ENCODE measurements at regions not wholly inside any gene's neighbourhood (a gene's known extent, or its start where the extent isn't known, plus 50 kb on each side); places are given as distances from the start of the nearest gene placed in this dataset.

- TF ChIP-seq, protein P1, sequence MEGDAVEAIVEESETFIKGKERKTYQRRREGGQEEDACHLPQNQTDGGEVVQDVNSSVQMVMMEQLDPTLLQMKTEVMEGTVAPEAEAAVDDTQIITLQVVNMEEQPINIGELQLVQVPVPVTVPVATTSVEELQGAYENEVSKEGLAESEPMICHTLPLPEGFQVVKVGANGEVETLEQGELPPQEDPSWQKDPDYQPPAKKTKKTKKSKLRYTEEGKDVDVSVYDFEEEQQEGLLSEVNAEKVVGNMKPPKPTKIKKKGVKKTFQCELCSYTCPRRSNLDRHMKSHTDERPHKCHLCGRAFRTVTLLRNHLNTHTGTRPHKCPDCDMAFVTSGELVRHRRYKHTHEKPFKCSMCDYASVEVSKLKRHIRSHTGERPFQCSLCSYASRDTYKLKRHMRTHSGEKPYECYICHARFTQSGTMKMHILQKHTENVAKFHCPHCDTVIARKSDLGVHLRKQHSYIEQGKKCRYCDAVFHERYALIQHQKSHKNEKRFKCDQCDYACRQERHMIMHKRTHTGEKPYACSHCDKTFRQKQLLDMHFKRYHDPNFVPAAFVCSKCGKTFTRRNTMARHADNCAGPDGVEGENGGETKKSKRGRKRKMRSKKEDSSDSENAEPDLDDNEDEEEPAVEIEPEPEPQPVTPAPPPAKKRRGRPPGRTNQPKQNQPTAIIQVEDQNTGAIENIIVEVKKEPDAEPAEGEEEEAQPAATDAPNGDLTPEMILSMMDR (IDR thresholded peaks at IDR 0.05; ENCODE audit: low read depth, low read length), result no peak
- H3K27me3 ChIP-seq (ENCODE audit: control insufficient read depth, insufficient read depth, low read length), result peaks cover 14% of the 10 kb centered on the region
- no peaks in the 10 kb centered on the region; the same call in 1 of the 2 replicates for H3K9me3 ChIP-seq (ENCODE audit: control insufficient read depth, insufficient read depth, low read length)
- no peak for DNase-seq (ENCODE audit: low read depth, low spot score)
- ChIA-PET CTCF (interaction anchor here (1.6 kb wide), 1 partner anchor 15 kb away, joined by 5 read pairs; no protein-coding TSS in a partner anchor), POLR2A (interaction anchor here (1.0 kb wide), 1 partner anchor 299 kb away, joined by 3 read pairs; no protein-coding TSS in a partner anchor)
- H3K27ac ChIP-seq (ENCODE audit: low read depth, low read length), result no peak overlapping the region
- no peak overlapping the region for H3K4me3 ChIP-seq (ENCODE audit: low read depth, low read length)
Measured at GRCh38 chr3:194986208-194987043, 284.5 kb downstream of the XXYLT1 start.

DNA sequence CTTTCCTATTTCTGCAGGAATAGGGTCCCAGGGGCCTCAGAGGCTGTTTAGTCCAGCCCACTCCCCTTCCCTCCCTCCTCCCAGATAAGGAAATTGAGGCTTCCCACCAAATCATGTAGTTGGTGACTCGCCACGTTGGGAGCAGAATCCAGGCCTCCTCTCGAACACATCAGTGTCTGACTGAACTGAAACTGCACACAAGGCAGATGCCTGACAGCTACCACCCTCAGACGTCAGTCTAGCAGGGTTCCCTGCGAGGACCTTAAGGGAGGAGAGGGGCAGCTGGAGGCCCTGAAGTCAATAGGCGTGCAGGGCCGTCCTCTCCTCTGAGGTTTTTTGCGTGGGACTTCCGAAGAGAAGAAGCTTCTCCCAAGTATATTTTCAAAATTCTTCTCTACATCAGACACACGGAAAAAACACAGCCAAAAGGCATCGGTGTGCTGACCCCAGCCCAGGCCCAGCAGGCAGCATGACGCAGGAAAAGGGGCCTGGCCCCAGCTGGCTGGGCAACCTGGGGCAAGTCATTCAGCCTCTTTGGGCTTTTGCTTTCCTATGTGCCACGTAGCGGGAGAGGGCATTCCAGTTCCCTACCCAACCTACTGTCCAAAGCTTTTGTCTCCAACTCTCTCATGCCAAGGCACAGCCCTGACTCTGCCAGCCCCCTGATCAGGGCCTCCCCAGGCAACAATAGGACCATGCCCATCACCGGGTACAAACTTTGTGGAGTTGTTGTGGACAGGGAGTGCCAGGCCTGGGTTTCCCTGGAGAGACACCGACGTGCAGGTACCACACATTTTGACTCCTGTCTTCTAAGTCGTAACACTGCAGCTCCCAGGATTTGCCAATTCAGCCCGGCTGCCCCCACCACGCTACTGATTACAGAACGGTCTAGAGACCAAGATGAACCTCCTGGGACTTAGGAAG is 283.1 kb downstream of the XXYLT1 start:
- TF ChIP-seq, protein P1 (IDR thresholded peaks at IDR 0.05; ENCODE audit: low read depth, low read length), result no peak
- Histone ChIP-seq H3K27me3 (ENCODE audit: control insufficient read depth, insufficient read depth, low read length) (peaks cover 14% of the 10 kb centered on the region), H3K27ac (ENCODE audit: low read depth, low read length) (no peak overlapping the region), H3K4me3 (ENCODE audit: low read depth, low read length) (no peak overlapping the region), H3K9me3 (ENCODE audit: control insufficient read depth, insufficient read depth, low read length) (no peaks in the 10 kb centered on the region; the same call in 1 of the 2 replicates)
- no peak for DNase-seq (ENCODE audit: low read depth, low spot score)
- ChIA-PET CTCF (no interaction called here), POLR2A (no interaction called here)

- H3K4me3 ChIP-seq (ENCODE audit: low read depth, low read length), result no peak overlapping the region
- no peak overlapping the region for H3K27ac ChIP-seq (ENCODE audit: low read depth, low read length)
- no peak for DNase-seq (ENCODE audit: low read depth, low spot score)
- TF ChIP-seq, protein P1 (IDR thresholded peaks at IDR 0.05; ENCODE audit: low read depth, low read length), result no peak
- ChIA-PET POLR2A (no interaction called here), CTCF (no interaction called here)
- H3K27me3 ChIP-seq (ENCODE audit: control insufficient read depth, insufficient read depth, low read length), result peaks cover 14% of the 10 kb centered on the region
- no peaks in the 10 kb centered on the region; the same call in 1 of the 2 replicates for H3K9me3 ChIP-seq (ENCODE audit: control insufficient read depth, insufficient read depth, low read length)
Measured at GRCh38 chr3:194988495-194989165, 282.3 kb downstream of the XXYLT1 start.

- CTCF ChIA-PET, result no interaction called here
- TF ChIP-seq, protein P1 (IDR thresholded peaks at IDR 0.05; ENCODE audit: low read depth, low read length), result no peak
- POLR2A ChIA-PET, result no interaction called here
Measured at GRCh38 chr3:194989241-194989640, 281.7 kb downstream of the XXYLT1 start.

More at GRCh38 chr3:194989241-194989640, 281.7 kb downstream of the XXYLT1 start:
- no peaks in the 10 kb centered on the region; the same call in 1 of the 2 replicates for H3K9me3 ChIP-seq (ENCODE audit: control insufficient read depth, insufficient read depth, low read length)
- H3K4me3 ChIP-seq (ENCODE audit: low read depth, low read length), result no peak overlapping the region
- H3K27ac ChIP-seq (ENCODE audit: low read depth, low read length), result no peak overlapping the region
- no peak for DNase-seq (ENCODE audit: low read depth, low spot score)
- H3K27me3 ChIP-seq (ENCODE audit: control insufficient read depth, insufficient read depth, low read length), result peaks cover 10% of the 10 kb centered on the region

Data from AG04450 (cell line).